ENCODE measurements at regions not wholly inside any gene's neighbourhood (a gene's known extent, or its start where the extent isn't known, plus 50 kb on each side); places are given as distances from the start of the nearest gene placed in this dataset.

- no peak overlapping the region for H3K4me3 ChIP-seq (ENCODE audit: low read depth, low read length)
- peak; percentile 39 for DNase-seq (ENCODE audit: low read depth)
- TF ChIP-seq, protein P1, sequence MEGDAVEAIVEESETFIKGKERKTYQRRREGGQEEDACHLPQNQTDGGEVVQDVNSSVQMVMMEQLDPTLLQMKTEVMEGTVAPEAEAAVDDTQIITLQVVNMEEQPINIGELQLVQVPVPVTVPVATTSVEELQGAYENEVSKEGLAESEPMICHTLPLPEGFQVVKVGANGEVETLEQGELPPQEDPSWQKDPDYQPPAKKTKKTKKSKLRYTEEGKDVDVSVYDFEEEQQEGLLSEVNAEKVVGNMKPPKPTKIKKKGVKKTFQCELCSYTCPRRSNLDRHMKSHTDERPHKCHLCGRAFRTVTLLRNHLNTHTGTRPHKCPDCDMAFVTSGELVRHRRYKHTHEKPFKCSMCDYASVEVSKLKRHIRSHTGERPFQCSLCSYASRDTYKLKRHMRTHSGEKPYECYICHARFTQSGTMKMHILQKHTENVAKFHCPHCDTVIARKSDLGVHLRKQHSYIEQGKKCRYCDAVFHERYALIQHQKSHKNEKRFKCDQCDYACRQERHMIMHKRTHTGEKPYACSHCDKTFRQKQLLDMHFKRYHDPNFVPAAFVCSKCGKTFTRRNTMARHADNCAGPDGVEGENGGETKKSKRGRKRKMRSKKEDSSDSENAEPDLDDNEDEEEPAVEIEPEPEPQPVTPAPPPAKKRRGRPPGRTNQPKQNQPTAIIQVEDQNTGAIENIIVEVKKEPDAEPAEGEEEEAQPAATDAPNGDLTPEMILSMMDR (IDR thresholded peaks at IDR 0.05; ENCODE audit: insufficient read depth, low read depth, low read length), result no peak
Measured at GRCh38 chr5:124996764-124997077, 250.3 kb upstream of the ZNF608 start.

GRCh38 chr5:124997186-124997893 is 250.9 kb upstream of the ZNF608 start:
- H3K4me3 ChIP-seq (ENCODE audit: low read depth, low read length), result no peak overlapping the region
- TF ChIP-seq, protein P1 (IDR thresholded peaks at IDR 0.05; ENCODE audit: insufficient read depth, low read depth, low read length), result no peak
- DNase-seq (ENCODE audit: low read depth), result no peak

GRCh38 chr5:124998520-124998919 is 252.1 kb upstream of the ZNF608 start:
- H3K4me3 ChIP-seq (ENCODE audit: low read depth, low read length), result no peak overlapping the region
- no peak for DNase-seq (ENCODE audit: low read depth)
- TF ChIP-seq, protein P1 (IDR thresholded peaks at IDR 0.05; ENCODE audit: insufficient read depth, low read depth, low read length), result no peak

DNA sequence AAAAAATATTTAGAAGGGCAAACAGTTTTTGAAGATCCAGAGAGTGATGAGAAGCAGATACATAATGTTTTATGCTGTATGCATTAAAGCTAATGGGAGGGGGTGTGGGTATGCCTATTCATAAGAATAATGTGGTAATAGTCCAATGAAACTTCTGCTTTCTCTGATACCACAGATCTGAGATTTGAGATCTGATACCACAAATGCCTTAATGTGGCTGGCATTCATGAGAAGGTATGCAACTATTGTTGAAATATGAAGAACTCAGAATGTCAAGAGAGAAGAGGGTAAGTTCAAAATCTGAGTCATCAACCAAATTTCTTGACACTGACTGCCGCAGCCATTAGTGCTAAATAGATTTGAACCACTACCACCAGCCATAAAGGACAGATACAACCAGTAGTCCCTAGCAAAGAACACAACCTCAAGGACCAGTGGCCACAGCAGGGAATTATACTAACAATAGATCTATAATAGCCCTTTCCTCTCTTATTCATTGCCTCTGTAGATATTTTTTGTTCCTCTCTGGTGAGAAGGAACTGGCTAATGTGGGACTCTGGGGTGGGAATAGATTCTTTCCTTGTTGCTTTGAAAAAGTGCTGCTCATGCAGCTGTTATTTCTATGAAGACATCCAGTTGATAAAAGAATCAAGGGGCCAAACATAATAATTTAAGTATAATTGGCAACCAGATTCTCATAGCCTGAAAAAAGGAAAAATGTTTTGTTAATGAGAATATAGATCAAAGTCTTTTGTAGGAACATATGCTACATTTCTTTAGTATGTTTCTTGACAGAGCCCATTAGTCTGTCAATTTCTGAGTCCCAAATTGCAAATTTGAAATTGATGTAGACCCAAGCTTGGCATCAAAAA is 256.5 kb upstream of the ZNF608 start:
- no peak overlapping the region for H3K4me3 ChIP-seq (ENCODE audit: low read depth, low read length)
- TF ChIP-seq, protein P1 (IDR thresholded peaks at IDR 0.05; ENCODE audit: insufficient read depth, low read depth, low read length), result no peak
- no peak for DNase-seq (ENCODE audit: low read depth)

GRCh38 chr5:125004009-125004408 is 257.6 kb upstream of the ZNF608 start:
- H3K4me3 ChIP-seq (ENCODE audit: low read depth, low read length), result no peak overlapping the region
- TF ChIP-seq, protein P1 (IDR thresholded peaks at IDR 0.05; ENCODE audit: insufficient read depth, low read depth, low read length), result no peak
- DNase-seq (ENCODE audit: low read depth), result peak; percentile 48

- TF ChIP-seq, protein P1 (IDR thresholded peaks at IDR 0.05; ENCODE audit: insufficient read depth, low read depth, low read length), result no peak
- H3K4me3 ChIP-seq (ENCODE audit: low read depth, low read length), result no peak overlapping the region
- DNase-seq (ENCODE audit: low read depth), result no peak
Measured at GRCh38 chr5:125005266-125005665, 258.8 kb upstream of the ZNF608 start.

All from fibroblast of villous mesenchyme (primary cell).